ENCODE measurements at regions not wholly inside any gene's neighbourhood (a gene's known extent, or its start where the extent isn't known, plus 50 kb on each side); places are given as distances from the start of the nearest gene placed in this dataset.

- ChIA-PET CTCF (no interaction called here), POLR2A (no interaction called here)
- no peak for DNase-seq (ENCODE audit: extremely low spot score)
- TF ChIP-seq CTCF (IDR thresholded peaks at IDR 0.05; ENCODE audit: control extremely low read depth, extremely low read depth, low read depth, missing control alignments) = no peak
Measured at GRCh38 chr15:69823223-69823907, 274.4 kb downstream of the TLE3 start.

- no peak for DNase-seq (ENCODE audit: extremely low spot score)
- POLR2A ChIA-PET = no interaction called here
- no peak for TF ChIP-seq CTCF (IDR thresholded peaks at IDR 0.05; ENCODE audit: control extremely low read depth, extremely low read depth, low read depth, missing control alignments)
- CTCF ChIA-PET = interaction anchor here (0.8 kb wide), 1 partner anchor 11 kb away, joined by 3 read pairs; no protein-coding TSS in a partner anchor
Measured at GRCh38 chr15:69824075-69824876, 273.4 kb downstream of the TLE3 start.

- POLR2A ChIA-PET = no interaction called here
- CTCF ChIA-PET = interaction anchor here (0.8 kb wide), 1 partner anchor 10 kb away, joined by 3 read pairs; no protein-coding TSS in a partner anchor
Measured at GRCh38 chr15:69824877-69825406, 272.8 kb downstream of the TLE3 start.

GRCh38 chr15:69825941-69826818, 271.5 kb downstream of the TLE3 start:
- ChIA-PET POLR2A (no interaction called here), CTCF (no interaction called here)
- DNase-seq (ENCODE audit: extremely low spot score) = no peak

More at GRCh38 chr15:69824877-69825406, 272.8 kb downstream of the TLE3 start:
- TF ChIP-seq CTCF (IDR thresholded peaks at IDR 0.05; ENCODE audit: control extremely low read depth, extremely low read depth, low read depth, missing control alignments) = no peak
- DNase-seq (ENCODE audit: extremely low spot score) = no peak

GRCh38 chr15:69826819-69827175, 270.9 kb downstream of the TLE3 start:
- no peak for DNase-seq (ENCODE audit: extremely low spot score)
- TF ChIP-seq CTCF (IDR thresholded peaks at IDR 0.05; ENCODE audit: control extremely low read depth, extremely low read depth, low read depth, missing control alignments) = no peak
- CTCF ChIA-PET = no interaction called here
- POLR2A ChIA-PET = no interaction called here

More at GRCh38 chr15:69825941-69826818, 271.5 kb downstream of the TLE3 start:
- no peak for TF ChIP-seq CTCF (IDR thresholded peaks at IDR 0.05; ENCODE audit: control extremely low read depth, extremely low read depth, low read depth, missing control alignments)

GRCh38 chr15:69827751-69828150, 270.0 kb downstream of the TLE3 start:
- ChIA-PET POLR2A (no interaction called here), CTCF (no interaction called here)
- DNase-seq (ENCODE audit: extremely low spot score) = no peak
- TF ChIP-seq CTCF (IDR thresholded peaks at IDR 0.05; ENCODE audit: control extremely low read depth, extremely low read depth, low read depth, missing control alignments) = no peak

Data from GM10248 (cell line).